Fibroblast of pulmonary artery (primary cell): ENCODE measurements at regions not wholly inside any gene's neighbourhood (a gene's known extent, or its start where the extent isn't known, plus 50 kb on each side); places are given as distances from the start of the nearest gene placed in this dataset.

Experiments
- DNase-seq: peaks from one replicate; pipeline ENCODE4 v3.0.0-alpha.2; 2010; ENCODE audit warnings: low read depth
- H3K4me3 ChIP-seq: replicated peaks from 2 replicates; pipeline ENCODE4 v1.5.1; 2011; ENCODE audit warnings: low read depth, mild to moderate bottlenecking, control low read depth, low read length, moderate library complexity
- TF ChIP-seq, protein P1 (sequence below): IDR thresholded peaks from 2 replicates; pipeline ENCODE4 v1.5.1; 2011; ENCODE audit warnings: mild to moderate bottlenecking, control low read depth, low read length, inconsistent platforms; ENCODE audit errors: missing control alignments

DNA sequence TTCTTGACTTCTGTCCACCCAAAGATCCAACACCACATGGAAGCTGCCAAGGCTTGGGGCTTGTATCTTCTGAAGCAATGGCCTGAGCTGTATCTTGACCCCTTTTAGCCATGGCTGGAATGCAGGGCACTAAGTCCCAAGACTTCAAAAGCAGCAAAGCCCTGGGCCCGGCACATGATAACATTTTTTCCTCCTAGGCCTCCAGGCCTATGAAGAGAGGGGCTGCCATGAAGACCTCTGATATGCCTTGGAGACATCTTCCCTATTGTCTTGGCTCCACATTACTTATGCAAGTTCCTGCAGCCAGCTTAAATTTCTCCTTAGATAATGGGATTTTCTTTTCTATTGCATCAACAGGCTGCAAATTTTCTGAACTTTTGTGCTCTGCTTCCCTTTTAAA lies 1252.6 kb upstream of the CITED2 start:
- DNase-seq = no peak
- TF ChIP-seq, protein P1, sequence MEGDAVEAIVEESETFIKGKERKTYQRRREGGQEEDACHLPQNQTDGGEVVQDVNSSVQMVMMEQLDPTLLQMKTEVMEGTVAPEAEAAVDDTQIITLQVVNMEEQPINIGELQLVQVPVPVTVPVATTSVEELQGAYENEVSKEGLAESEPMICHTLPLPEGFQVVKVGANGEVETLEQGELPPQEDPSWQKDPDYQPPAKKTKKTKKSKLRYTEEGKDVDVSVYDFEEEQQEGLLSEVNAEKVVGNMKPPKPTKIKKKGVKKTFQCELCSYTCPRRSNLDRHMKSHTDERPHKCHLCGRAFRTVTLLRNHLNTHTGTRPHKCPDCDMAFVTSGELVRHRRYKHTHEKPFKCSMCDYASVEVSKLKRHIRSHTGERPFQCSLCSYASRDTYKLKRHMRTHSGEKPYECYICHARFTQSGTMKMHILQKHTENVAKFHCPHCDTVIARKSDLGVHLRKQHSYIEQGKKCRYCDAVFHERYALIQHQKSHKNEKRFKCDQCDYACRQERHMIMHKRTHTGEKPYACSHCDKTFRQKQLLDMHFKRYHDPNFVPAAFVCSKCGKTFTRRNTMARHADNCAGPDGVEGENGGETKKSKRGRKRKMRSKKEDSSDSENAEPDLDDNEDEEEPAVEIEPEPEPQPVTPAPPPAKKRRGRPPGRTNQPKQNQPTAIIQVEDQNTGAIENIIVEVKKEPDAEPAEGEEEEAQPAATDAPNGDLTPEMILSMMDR = no peak
- no peak overlapping the region for H3K4me3 ChIP-seq

DNA sequence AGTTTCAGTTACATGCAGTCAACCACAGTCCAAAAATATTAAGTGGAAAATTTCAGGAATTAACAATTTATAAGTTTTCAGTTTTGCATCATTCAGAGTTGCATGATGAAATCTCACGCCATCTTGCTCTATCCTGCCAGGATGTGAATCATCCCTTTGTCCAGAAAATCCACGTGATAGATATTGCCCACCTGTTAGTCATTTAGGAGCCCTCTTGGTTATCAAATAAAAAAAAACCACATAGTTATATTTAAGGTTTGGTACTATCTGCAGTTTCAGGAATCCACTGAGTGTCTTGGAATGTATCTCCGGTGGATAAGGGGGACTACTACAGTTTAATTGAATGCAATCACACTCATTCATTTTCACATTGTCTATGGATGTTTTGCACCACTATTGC lies 1249.0 kb upstream of the CITED2 start:
- DNase-seq = peak; percentile 87
- TF ChIP-seq, protein P1 = no peak

DNA sequence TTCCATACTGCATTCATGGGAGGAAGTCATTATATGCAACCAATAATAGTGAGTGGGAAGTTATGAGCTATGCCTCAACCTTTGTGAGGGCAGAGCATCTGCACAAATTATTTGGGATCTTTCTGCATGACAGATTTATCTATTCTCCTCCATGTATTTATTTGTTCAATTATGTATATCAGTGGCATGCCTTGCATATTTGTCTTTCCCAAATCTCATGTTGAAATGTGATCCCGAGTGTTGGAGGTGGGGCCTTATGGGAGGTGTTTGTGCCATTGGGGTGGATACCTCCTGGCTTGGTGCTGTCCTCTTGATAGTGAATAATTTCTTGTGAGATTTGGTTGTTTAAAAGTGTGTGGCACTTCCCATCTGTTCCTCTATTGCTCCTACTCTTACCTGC lies 1246.0 kb upstream of the CITED2 start:
- H3K4me3 ChIP-seq = no peak overlapping the region
- no peak for DNase-seq
- TF ChIP-seq, protein P1 = no peak

More for the DNA sequence above, 1249.0 kb upstream of the CITED2 start:
- H3K4me3 ChIP-seq = no peak overlapping the region

DNA sequence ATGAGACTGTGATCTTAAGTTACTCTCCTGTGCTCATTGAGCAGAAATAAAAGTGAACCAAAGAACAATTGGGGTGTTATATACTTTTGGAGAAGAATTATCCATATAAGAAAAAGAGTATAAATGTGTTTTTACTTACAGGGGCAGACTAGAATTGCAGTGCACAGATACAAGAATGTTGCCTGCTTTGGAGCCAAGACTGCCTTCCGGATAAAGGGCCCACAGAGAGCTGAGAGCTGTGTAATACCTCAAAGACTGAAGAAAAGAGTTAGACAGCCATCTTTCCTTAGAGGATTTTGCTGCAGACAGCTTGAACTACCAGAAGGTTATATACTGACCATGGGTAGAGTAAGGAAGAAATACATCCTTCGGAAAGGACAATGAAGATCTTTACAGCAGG lies 1235.5 kb upstream of the CITED2 start:
- TF ChIP-seq, protein P1 = no peak
- no peak for DNase-seq
- no peak overlapping the region for H3K4me3 ChIP-seq

- H3K4me3 ChIP-seq = no peak overlapping the region
- TF ChIP-seq, protein P1 = no peak
- DNase-seq = no peak
Measured at GRCh38 chr6:140609321-140609720, 1234.9 kb upstream of the CITED2 start.

GRCh38 chr6:140604786-140605185 lies 1230.3 kb upstream of the CITED2 start:
- TF ChIP-seq, protein P1 = no peak

DNA sequence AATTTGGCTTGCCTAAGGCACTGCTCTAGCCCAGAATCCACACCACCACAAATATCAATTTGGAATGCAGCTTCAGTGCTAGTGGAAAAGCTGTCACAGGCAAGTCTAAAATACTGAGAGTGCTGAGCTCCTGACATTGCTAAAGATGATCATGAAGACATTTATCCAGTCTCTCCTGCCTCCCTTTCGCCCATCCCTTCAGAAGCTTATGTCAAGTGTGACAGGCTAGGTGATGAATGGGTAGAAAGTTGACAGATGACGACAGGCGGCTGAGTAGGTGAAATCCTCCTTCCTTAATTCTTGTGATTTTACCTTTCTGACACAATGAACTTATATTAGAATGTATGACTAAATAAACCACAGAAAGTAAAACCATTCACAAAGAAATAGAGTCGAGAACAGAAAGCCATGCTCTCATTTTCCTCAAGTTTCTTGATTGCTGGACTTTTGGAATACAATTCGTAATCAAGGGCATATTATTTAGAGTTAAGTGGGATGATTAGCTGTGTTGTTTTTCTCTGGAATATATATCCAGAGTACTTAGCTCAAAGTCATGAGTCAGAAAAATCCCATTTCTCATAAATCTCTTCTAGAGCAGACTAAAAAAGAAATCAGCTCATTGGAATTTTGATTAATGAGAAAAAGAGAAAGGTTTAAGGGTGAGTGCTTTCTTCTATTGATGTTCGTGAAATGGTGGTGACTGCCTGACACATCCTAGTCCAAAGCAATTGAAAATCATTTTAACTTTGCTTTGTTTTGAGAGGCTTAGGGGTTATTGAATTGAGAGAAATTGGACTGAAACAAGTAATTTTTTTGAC lies 1228.2 kb upstream of the CITED2 start:
- no peak for DNase-seq
- TF ChIP-seq, protein P1 = no peak

More at GRCh38 chr6:140604786-140605185, 1230.3 kb upstream of the CITED2 start:
- no peak for DNase-seq
- no peak overlapping the region for H3K4me3 ChIP-seq

More for the DNA sequence above, 1228.2 kb upstream of the CITED2 start:
- no peak overlapping the region for H3K4me3 ChIP-seq
